ENCODE measurements at regions not wholly inside any gene's neighbourhood (a gene's known extent, or its start where the extent isn't known, plus 50 kb on each side); places are given as distances from the start of the nearest gene placed in this dataset.

- TF ChIP-seq, protein P1, sequence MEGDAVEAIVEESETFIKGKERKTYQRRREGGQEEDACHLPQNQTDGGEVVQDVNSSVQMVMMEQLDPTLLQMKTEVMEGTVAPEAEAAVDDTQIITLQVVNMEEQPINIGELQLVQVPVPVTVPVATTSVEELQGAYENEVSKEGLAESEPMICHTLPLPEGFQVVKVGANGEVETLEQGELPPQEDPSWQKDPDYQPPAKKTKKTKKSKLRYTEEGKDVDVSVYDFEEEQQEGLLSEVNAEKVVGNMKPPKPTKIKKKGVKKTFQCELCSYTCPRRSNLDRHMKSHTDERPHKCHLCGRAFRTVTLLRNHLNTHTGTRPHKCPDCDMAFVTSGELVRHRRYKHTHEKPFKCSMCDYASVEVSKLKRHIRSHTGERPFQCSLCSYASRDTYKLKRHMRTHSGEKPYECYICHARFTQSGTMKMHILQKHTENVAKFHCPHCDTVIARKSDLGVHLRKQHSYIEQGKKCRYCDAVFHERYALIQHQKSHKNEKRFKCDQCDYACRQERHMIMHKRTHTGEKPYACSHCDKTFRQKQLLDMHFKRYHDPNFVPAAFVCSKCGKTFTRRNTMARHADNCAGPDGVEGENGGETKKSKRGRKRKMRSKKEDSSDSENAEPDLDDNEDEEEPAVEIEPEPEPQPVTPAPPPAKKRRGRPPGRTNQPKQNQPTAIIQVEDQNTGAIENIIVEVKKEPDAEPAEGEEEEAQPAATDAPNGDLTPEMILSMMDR (IDR thresholded peaks at IDR 0.05; ENCODE audit: extremely low read depth, missing control alignments), result no peak
- no peak for DNase-seq (ENCODE audit: low spot score)
Observed at GRCh38 chr12:113525066-113525465, 53.4 kb upstream of the LHX5 start.

- TF ChIP-seq, protein P1 (IDR thresholded peaks at IDR 0.05; ENCODE audit: extremely low read depth, missing control alignments), result no peak
- no peak for DNase-seq (ENCODE audit: low spot score)
Observed at GRCh38 chr12:113524495-113524894, 52.8 kb upstream of the LHX5 start.

GRCh38 chr12:113521708-113522107 is 50.0 kb upstream of the LHX5 start:
- no peak for DNase-seq (ENCODE audit: low spot score)
- TF ChIP-seq, protein P1 (IDR thresholded peaks at IDR 0.05; ENCODE audit: extremely low read depth, missing control alignments), result no peak

Measured in GM20000 (cell line).